Esophagus (tissue), 2 donors: ENCODE measurements at regions not wholly inside any gene's neighbourhood (a gene's known extent, or its start where the extent isn't known, plus 50 kb on each side); places are given as distances from the start of the nearest gene placed in this dataset.

ENCODE experiments used
- H3K27ac ChIP-seq, 2 donors: one replicate each; pipeline ENCODE4 v1.5.1; 2013; ENCODE audit warnings: low read depth in 2 of 2, mild to moderate bottlenecking in 2 of 2, inconsistent platforms in 1 of 2, low read length in 1 of 2, moderate library complexity in 1 of 2
- H3K27me3 ChIP-seq, 2 donors: one replicate each; pipeline ENCODE4 v1.6.1; 2013; ENCODE audit warnings: low read length in 2 of 2, control low read depth in 1 of 2, mild to moderate bottlenecking in 1 of 2; ENCODE audit not compliant: insufficient read depth in 2 of 2, control insufficient read depth in 1 of 2
- H3K36me3 ChIP-seq, 2 donors: one replicate each; pipeline ENCODE4 v1.6.1; 2013; ENCODE audit warnings: low read length in 1 of 2; ENCODE audit not compliant: control insufficient read depth in 2 of 2, insufficient read depth in 2 of 2
- H3K4me1 ChIP-seq, 2 donors: one replicate each; pipeline ENCODE4 v1.6.1; 2013; ENCODE audit warnings: low read length in 1 of 2; ENCODE audit not compliant: control insufficient read depth in 2 of 2, insufficient read depth in 2 of 2
- H3K4me3 ChIP-seq, 2 donors: one replicate each; pipeline ENCODE4 v1.5.1; 2013; ENCODE audit warnings: low read length in 2 of 2, mild to moderate bottlenecking in 2 of 2, low read depth in 1 of 2, moderate library complexity in 1 of 2
- H3K9me3 ChIP-seq, 2 donors: one replicate each; pipeline ENCODE4 v1.6.1; 2013; ENCODE audit warnings: mild to moderate bottlenecking in 2 of 2, low read depth in 1 of 2, low read length in 1 of 2, moderate library complexity in 1 of 2; ENCODE audit not compliant: control insufficient read depth in 2 of 2, insufficient read depth in 1 of 2
- WGBS, 2 donors: extraction: QIAGEN DNeasy Blood & Tissue Kit; methylation state at CpG; one replicate each; pipeline ENCODE4 v1.1.7; 2013; 5-methylcytosine and 5-hydroxymethylcytosine counted together
- donor health status: healthy with polysubstance abuse.
- donor health status: Bipolar disorder and iron deficiency.

DNA sequence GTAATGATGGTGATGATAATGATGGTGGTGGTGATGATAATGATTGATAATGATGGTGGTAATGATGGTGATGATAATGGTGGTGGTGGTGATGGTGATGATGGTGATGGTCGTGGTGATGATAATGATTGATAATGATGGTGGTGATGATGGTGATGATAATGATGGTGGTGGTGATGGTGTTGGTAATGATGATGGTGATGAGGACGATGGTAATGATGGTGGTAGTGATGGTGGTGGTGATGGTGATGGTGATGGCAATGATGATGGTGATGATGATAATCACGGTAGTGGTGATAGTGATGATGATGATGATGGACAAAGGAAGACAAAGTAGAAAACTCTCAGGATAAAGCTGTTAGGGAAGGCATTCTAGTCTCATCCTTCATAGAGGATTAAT is 310.5 kb downstream of the MSX2 start:
- H3K4me3 ChIP-seq, result no peak overlapping the region
- no peaks in the 10 kb centered on the region for H3K36me3 ChIP-seq
- no peaks in the 10 kb centered on the region for H3K9me3 ChIP-seq
- WGBS, 2 donors, result 85 to 87% methylated on average over 3 of the region's 3 CpGs
- H3K27ac ChIP-seq, result no peak overlapping the region
- H3K4me1 ChIP-seq, result no peaks in the 10 kb centered on the region
- H3K27me3 ChIP-seq, result no peaks in the 10 kb centered on the region

GRCh38 chr5:175032741-175033151 is 308.4 kb downstream of the MSX2 start:
- Histone ChIP-seq H3K4me3 (no peak overlapping the region), H3K36me3 (no peaks in the 10 kb centered on the region)
- 72 to 82% methylated on average over 4 of the region's 4 CpGs for WGBS, 2 donors

GRCh38 chr5:175032013-175032412 is 307.6 kb downstream of the MSX2 start:
- Histone ChIP-seq H3K4me3 (no peak overlapping the region), H3K4me1 (no peaks in the 10 kb centered on the region), H3K27ac (no peak overlapping the region), H3K36me3 (no peaks in the 10 kb centered on the region), H3K9me3 (no peaks in the 10 kb centered on the region), H3K27me3 (no peaks in the 10 kb centered on the region)
- 53 to 54% methylated on average over 2 of the region's 2 CpGs for WGBS, 2 donors

More at GRCh38 chr5:175032741-175033151, 308.4 kb downstream of the MSX2 start:
- Histone ChIP-seq H3K27me3 (no peaks in the 10 kb centered on the region), H3K9me3 (no peaks in the 10 kb centered on the region), H3K4me1 (no peaks in the 10 kb centered on the region), H3K27ac (no peak overlapping the region)

GRCh38 chr5:175027390-175027789 is 303.0 kb downstream of the MSX2 start:
- Histone ChIP-seq H3K27me3 (no peaks in the 10 kb centered on the region), H3K9me3 (peaks cover 0 to 6% of the 10 kb centered on the region in 2 donors), H3K36me3 (no peaks in the 10 kb centered on the region), H3K4me1 (no peaks in the 10 kb centered on the region), H3K27ac (no peak overlapping the region), H3K4me3 (no peak overlapping the region)
- WGBS, 2 donors, result 83 to 89% methylated on average over 3 of the region's 3 CpGs

DNA sequence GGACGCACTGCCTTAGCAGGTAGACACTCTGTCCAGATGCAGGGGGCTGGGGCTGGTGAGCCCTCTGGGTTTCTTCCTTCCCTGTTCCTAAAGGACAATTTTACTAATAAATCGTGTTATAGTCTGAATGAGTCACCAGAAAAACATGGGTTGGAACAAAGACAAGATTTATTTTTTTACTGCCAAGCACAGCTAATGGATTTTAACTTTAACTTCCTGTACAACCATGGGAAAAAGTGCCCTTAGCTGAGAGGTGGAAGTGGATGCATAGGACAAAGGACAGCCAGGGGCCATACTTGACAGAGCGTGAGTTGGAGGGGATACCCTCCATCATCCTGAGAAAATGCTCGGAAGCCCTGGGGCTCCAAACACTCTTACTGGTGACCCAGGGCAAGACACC is 300.7 kb downstream of the MSX2 start:
- no peak overlapping the region for H3K4me3 ChIP-seq
- 52 to 72% methylated on average over 4 of the region's 4 CpGs for WGBS, 2 donors
- no peak overlapping the region for H3K27ac ChIP-seq

DNA sequence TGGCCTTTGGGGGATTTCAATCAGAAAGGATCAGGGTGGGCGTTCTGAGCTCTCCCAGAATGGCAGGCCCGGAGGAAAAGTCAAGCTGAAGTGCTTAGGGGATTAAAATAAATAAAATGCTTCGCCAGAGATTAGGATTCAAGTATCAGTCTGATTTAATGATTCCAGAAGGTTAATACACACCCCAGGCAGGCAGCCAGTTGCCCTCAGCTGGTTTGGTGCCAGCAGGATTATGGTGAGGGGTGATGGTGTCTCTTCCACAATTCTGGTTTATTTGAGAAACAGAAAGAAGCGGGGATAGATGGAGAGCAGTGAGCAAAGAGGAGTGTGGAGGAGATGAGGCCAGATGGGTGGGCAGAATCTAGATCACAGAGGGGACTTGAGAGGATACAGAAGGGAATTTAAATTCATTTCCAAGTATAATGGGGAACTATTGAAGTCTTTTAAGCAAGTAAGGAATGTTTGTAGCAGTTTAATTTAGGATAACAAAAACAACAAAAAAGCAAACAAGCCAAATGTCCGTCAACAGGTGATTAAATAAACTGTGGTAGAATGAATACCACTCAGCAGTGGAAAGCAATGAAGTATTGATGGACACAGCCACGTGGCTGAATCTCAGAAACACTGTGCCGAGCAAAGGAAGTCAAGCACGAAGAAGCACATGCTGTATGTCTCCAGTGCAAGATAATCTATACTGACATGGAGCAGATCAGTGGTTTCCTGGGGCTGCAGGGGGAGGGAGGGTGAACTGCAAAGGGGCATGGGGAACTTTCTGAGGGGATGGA is 297.7 kb downstream of the MSX2 start:
- Histone ChIP-seq H3K27me3 (no peaks in the 10 kb centered on the region), H3K4me1 (no peaks in the 10 kb centered on the region), H3K27ac (no peak overlapping the region), H3K36me3 (no peaks in the 10 kb centered on the region), H3K4me3 (no peak overlapping the region), H3K9me3 (peaks cover 0 to 6% of the 10 kb centered on the region in 2 donors)
- 59 to 60% methylated on average over 8 of the region's 8 CpGs for WGBS, 2 donors

More for the DNA sequence above, 300.7 kb downstream of the MSX2 start:
- H3K4me1 ChIP-seq, result no peaks in the 10 kb centered on the region
- peaks cover 0 to 6% of the 10 kb centered on the region in 2 donors for H3K9me3 ChIP-seq
- no peaks in the 10 kb centered on the region for H3K27me3 ChIP-seq
- H3K36me3 ChIP-seq, result no peaks in the 10 kb centered on the region

GRCh38 chr5:175021321-175021720 is 296.9 kb downstream of the MSX2 start:
- Histone ChIP-seq H3K27me3 (no peaks in the 10 kb centered on the region), H3K36me3 (no peaks in the 10 kb centered on the region), H3K27ac (no peak overlapping the region), H3K4me3 (no peak overlapping the region), H3K9me3 (peaks cover 0 to 6% of the 10 kb centered on the region in 2 donors), H3K4me1 (no peaks in the 10 kb centered on the region)
- 73 to 77% methylated on average over 2 of the region's 2 CpGs for WGBS, 2 donors

- Histone ChIP-seq H3K4me1 (no peaks in the 10 kb centered on the region), H3K9me3 (peaks cover 0 to 3% of the 10 kb centered on the region in 2 donors), H3K27me3 (no peaks in the 10 kb centered on the region), H3K4me3 (no peak overlapping the region), H3K27ac (no peak overlapping the region), H3K36me3 (no peaks in the 10 kb centered on the region)
- 53 to 64% methylated on average over 5 of the region's 5 CpGs for WGBS, 2 donors
These were observed 290.8 kb downstream of the MSX2 start for GRCh38 chr5:175015028-175015685.

- Histone ChIP-seq H3K27ac (no peak overlapping the region), H3K27me3 (no peaks in the 10 kb centered on the region), H3K4me1 (no peaks in the 10 kb centered on the region), H3K9me3 (peaks cover 0 to 3% of the 10 kb centered on the region in 2 donors), H3K36me3 (no peaks in the 10 kb centered on the region), H3K4me3 (no peak overlapping the region)
- WGBS, 2 donors, result 66 to 79% methylated on average over 4 of the region's 4 CpGs
These were observed 288.9 kb downstream of the MSX2 start for GRCh38 chr5:175013251-175013650.
